GM21529 (cell line): ENCODE measurements at regions not wholly inside any gene's neighbourhood (a gene's known extent, or its start where the extent isn't known, plus 50 kb on each side); places are given as distances from the start of the nearest gene placed in this dataset.

ENCODE experiments used
- ATAC-seq: cut with Tn5 transposase; IDR thresholded peaks from one replicate; pipeline ENCODE4 v1.9.1; 2021; ENCODE audit not compliant: unreplicated experiment

DNA sequence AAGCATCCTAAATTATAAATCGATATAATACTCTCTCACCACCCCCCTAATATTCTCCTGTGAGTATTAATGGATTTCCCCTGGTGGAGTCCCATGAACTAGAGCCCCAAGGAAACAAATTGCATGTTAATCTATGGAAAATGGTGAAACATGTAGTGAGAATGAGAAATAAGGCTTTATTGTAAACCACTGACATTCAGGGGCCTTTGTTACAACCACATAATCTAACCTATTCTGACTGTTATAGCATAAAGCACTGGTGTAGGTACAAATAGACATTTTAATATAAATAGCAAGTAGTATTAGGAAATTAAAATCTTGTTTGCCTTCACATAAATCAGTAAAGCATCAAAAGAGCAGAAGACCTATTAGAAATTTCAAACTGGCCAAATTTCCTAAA lies 65.3 kb upstream of the TLK1 start:
- no peak for ATAC-seq

DNA sequence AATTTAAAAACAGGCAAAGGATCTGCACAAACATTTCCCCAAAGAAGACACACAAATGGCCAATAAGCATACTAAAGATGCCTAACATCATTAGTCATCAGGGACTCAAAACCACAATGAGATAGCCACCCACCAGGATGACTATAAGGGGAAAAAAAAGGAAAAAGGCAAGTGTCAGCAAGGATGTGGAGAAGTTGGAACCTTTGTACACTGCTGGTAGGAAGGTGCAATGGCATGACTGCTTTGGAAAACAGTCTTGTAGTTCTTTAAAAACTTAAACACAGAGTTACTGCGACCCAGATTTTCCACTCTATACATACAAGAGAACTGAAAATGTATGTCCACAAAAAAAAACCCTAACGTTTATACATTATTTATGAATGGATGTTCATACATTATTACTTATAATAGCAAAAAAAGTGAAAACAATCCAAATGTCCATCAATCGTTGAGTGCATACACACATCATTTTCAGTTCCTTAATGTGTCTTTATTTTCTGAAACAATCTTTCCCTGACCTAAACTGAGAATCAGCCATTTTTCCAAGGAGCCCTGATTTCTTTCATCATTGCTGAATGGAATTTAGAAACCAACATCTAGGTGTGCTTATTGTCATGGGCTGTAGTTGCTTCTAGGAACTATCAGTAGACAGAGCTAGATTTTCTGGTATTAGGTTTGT lies 64.7 kb upstream of the TLK1 start:
- no peak for ATAC-seq

DNA sequence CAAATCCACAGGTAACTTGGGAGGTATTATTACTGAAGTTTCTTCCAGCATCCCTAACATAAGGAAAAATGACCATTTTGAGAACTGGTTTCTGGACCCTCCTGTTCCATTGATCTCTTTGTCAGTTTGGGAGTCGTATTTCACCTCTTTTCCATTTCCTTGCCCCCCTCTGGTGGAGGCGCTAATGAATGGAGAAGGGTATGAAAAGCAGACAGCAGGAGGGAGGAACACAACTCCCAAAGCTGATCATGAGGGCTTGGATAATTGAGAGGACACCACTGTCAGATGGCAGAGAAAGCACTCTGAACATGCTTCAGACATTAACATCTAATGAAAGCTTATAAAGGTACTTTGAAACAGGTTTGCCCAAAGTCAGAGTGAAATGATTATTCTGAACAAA lies 56.6 kb upstream of the TLK1 start:
- no peak for ATAC-seq

- no peak for ATAC-seq
Observed at GRCh38 chr2:171216631-171217030, 55.9 kb upstream of the TLK1 start.

DNA sequence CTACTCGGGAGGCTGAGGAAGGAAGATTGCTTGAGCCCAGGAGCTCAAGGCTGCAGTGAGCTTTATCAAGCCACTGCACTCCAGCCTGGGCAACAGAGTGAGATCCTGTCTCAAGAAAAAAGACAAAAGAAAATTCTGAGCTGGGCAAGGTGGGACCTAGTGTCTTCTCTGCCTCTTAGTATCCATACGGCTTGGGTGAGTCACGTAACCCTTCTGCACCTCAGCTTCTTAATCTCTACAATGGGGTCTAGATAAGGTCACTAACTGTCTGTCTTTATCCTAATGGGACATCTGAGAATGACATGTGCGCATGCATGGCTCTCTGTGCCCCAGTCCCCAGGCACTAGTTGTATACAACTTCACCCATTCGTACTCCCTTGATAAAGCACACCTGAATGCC lies 53.4 kb upstream of the TLK1 start:
- no peak for ATAC-seq

DNA sequence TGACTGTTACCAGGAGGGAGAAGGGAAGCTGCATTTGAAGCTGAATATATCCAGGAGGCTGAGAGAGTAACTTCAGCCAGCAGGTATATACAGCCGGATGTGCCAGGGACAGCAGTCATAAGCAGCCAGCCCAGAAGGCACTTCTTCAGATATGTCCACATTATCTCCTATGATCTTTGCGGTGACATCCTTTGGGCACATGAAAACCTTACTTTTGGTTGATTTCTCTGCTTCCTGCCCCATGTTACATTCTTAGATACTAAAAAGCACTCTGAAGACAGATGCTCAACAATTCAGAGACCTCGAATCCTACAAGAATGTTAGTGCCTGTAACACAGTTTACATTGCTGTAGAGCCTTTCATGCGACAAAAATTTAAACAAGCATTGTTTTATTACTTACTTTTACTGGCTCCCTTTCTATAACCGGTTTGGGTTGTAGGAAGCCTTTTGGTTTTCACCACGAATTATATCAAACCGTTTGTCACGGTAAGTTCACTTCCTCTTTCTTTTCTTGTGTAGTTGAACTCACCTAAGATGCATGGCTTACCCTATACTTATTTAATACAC lies 50.3 kb upstream of the TLK1 start:
- peak; percentile 89 for ATAC-seq
